Ramos (cell line): ENCODE measurements at regions not wholly inside any gene's neighbourhood (a gene's known extent, or its start where the extent isn't known, plus 50 kb on each side); places are given as distances from the start of the nearest gene placed in this dataset.
"Not testable (repeated sequence)": the region's sequence is repeated elsewhere in the genome, so short reads cannot be mapped to it uniquely, and the experiment has no call there.

Experiments
- in situ Hi-C: fragments of 300-500 bp; cut with MboI; formaldehyde crosslinking; loops from one replicate; pipeline ENCODE4 v1.14.3; 2022; ENCODE audit warnings: low sequenced_read_pairs; ENCODE audit not compliant: unreplicated experiment

DNA sequence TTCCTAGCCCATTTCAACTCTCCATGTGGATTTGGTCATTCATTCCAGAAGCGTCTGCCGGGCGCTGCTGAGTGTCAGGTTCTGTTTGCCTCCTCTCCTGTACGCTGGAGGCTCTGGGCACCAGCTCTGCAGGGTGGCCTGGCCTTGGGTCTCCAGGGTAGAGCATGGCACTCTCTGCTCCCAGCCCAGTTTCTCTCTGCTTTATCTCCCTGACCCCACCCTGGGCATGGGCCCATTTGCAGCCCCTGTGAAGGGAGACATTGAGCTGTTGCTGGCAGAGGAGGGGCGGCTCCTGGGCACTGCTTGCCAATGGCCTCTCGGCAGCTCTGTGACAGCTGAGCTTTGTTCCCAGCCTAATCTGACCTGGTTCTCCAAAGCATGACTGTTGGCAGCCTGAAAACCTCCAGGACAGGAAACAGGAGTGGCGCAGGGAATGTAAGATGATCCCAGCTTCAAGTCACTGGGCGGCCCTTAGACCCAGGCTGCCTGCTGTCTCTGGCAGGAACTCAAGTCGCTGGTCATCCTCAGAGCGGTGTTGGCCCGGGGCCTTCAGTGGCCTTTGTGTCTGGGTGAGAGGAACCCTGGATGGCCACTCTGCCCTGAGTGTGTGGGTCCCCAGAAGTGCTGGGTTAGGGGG is 146.8 kb downstream of the SEC14L1 start:
- in situ Hi-C loops: no loop called here

DNA sequence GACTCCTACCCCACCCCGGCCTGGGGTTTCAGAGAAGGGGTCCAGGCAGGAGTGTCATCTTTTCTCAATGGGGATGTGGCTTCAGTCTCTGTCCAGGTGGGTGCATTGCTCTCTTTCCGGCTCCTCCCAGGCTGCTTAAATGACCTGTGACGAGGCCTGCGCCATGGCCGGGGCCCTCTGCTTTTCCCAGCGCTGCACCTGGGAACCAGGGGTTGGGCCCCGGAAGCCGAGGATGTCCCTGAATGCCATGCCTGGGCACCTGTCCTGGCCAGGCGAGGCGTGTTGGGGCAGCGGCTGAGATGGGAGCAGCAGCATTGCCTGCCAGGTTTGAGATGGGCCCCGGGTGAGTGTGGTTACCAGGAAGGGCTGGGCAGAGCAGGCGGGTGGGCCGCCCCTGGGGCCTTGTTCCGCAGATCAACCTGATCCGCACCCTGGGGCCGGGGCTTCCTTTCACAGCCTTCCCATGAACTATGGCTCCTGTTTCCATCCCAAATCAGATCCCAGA is 147.4 kb downstream of the SEC14L1 start:
- in situ Hi-C loops: no loop called here

DNA sequence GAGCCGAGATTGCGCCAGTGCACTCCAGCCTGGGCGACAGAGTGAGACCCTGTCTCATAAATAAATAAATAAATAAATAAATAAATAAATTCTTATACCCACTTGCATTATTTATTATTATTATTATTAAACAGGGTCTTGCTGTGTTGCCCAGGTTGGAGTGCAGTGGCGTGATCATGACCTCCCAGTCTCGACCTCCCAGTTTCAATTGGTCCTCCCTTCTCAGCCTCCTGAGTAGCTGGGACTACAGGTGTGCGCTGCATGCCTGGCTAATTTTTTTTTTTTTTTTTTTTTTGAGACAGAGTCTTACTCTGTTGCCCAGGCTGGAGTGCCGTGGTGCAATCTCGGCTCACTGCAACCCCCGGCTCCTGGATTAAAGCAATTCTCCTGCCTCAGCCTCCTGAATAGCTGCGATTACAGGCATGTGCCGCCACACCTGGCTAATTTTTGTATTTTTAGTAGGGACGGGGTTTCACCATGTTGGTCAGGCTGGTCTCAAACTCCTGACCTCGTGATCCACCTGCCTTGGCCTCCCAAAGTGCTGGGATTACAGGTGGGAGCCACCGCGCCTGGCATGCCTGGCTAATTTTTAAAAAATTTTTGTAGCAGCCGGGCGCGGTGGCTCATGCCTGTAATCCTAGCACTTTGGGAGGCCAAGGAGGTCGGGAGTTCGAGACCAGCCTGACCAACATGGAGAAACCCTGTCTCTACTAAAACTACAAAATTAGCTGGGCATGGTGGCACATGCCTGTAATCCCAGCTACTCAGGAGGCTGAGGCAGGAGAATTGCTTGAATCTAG is 150.2 kb downstream of the SEC14L1 start:
- in situ Hi-C loops: not testable (repeated sequence)

DNA sequence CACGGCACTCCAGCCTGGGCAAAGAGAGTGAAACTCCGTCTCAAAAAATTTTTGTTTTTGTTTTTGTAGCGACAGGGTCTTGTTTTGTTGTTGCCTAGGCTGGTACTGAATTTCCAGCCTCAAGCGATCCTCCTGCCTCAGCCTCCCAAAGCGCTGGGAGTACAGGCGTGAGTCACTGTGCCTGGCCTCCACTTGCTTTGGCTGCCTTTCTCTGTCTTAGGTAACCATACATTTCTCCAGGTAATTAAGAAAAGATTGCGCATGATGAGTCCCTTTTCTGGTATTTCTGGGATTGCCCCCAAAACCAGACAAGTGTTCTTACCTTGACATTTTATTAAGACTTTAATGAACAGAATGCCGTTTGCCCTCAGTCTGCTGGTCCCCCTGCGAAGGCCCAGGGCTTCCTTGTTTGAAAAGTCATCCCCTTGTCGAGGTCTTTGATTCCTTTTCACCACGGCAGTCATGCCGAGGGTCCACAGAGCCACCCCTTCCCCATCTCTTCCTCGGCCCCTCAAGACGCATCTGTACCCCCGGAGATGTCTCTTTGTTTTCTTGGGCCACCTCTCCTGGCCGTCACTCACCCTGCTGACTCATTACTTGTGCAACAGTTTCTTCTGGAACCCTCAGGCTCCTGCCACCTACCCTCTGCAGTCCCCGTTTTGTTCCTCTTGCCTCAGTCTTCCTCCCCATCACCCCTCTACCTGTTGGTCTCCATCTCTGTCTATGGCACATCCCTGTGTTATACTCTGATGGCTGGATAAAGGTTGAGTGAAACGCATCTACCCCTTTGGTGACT is 151.0 kb downstream of the SEC14L1 start:
- in situ Hi-C loops: no loop called here

DNA sequence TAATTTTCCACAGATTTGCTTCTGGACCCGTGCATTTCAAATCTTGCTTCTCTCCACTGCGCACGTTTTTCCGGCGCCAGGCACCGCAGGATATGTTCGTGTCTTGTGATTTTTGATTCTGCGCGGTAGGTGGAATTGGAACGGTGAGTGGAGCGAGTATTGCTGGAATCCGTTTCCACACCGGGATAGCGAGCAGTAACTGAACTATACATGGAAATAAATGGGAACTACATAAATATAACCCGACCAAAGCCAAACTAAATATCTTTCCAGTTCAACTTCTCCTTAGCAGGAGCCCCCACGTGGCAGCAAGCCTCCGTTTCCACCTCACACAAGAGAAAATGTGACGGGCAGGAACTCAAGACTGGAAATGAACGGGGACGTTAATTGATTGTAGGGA is 154.0 kb downstream of the SEC14L1 start:
- in situ Hi-C loops: no loop called here

DNA sequence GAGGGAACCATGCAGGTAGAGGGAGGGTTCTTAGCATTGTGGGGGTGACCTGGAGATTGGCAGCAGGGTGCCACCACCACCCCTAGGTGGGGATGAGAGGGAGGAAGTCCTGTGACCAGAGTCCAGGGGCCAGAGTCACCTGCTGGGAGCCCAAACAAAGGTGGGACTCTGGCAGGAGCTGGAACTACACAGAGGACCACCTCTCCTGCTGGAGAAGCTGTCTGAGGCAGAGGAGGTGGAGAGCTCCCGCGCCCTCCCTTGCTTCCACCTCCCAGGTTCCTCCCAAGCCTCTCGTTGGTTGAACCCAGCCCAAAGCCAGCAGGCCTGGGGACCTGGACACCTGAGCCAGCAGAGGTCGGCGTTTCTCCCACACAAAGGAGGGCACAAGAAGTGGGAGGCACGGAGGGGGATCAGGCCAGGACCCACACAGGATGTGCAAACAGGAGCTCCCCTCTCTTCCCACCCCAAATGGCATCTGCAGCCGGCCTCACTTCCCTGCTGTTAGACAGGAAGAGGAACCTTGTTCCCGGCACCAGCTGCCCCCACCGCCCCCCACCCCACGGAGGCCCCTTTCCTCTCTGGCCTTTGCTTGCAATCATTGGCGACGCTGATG is 154.6 kb downstream of the SEC14L1 start:
- in situ Hi-C loops: no loop called here

DNA sequence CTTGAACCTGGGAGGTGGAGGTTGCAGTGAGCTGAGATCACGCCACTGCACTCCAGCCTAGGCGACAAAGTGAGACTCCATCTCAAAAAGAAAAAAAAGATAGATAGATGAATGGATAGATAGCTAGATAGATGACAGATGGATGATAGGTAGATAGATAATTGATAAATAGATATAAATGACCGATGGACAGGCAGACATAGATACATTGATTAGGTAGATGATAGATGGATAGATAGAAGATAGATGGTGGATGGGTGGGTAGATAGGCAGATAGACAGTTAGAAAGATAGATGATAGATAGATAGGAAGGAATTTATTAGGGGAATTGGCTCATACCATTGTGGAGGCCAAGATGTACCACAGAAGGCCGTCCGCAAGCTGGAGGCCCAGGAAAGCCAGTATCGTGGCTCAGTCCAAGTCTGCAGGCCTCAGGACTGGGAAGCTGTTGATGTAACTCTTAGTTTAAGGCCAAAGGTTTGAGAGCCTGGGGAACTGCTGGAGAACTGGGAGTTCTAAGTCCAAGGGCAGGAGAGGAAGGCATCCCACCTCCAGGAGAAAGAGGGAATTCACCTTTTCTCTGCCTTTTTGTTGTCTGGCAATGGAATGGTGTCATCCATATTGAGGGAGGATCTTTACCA is 156.1 kb downstream of the SEC14L1 start:
- in situ Hi-C loops: no loop called here

DNA sequence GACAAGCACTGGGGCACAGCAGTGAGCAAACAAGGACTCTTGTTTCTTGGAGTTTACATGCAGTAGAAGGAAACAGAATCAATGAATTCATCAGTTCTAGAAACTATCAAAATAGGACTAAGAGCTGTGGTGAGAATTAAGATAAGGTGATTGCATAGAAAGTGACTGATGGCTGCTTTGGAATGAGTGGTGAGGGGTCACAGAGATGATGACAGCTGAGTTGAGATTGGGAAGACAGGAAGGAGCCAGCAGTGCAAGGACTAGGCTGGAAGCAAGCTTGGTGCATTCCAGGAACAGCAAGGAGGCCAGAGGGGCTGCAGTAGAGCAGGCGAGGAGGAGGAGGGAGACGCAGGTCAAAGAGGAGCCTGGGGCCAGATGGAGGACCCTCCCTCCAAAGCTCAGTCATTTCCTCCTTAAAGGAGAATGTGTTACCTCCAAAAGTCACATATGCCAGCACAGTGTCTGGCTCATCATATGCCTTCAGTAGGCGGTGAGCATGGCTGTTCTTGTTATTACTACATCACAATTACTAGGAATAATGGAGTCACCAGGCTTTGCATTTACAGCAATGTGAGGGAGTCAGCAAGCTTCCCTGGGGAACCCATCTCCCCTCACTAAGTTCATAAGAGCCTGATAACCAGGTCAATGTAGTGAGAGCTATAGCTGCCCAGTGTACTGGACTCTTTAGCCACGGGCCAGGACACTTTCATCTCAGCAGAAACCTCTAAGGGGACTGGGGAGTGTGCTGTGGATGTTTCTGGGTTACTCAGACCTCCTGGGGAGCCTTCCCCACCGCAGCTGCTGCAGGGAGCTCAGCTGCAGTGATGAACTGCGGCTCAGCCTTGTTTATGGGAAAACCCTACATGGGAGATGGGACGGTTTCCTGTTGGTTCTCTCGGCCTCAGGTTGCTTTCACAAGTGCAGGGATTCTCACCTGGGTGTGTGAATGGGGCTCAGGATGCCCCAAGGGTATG is 157.2 kb downstream of the SEC14L1 start:
- in situ Hi-C loops: no loop called here

DNA sequence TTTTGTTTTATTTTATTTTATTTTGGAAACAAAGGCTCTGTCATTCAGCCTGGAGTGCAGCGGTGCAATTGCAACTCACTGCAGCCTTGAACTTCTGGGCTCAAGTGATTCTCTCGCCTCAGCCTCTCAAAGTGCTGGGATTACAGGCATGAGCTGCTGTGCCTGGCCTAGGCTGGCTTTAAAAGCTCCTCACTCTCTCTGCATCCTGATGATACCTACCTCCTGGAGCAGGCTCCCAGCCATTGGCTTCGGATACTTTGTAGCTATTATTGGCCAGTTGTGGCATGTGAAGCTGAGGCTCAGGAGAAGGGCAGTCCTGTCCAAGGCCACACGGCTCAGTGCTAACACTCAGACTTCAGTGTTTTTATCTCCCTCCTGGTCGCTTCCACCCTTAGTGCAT is 158.0 kb downstream of the SEC14L1 start:
- in situ Hi-C loops: no loop called here

DNA sequence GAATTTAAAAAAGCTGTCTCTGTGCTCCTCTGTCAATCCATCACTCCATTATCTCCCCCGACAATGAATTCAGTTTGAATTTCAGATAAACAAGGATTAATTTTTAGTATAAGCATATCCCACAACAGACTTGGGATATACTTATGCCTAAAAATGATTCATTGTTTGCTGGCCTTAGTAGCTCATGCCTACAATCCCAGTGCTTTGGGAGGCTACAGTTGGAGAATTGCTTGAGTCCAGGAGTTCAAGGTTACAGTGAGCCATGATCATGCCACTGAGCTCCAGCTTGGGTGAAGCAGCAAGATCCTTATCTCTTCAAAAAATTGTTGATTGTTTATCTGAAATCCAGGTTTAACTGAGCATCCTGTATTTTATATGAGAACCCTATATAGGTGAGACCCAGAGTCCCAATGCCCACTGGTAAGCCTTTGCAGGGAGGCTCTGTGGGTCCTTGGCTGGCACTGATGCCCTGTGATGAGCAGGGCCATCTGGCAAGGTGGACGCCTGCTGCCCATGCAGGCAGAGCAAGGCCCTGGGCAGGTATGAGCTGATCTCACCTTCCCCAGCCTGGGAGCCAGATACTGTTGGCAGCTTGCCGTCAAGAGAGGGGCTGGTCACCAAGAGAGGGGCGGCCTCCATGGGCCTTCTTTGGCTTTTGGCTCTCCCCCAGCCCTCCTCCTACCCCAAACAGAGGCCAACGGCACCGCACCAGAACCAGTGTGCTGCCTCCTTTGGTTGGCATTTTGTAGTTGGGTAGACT is 158.7 kb downstream of the SEC14L1 start:
- in situ Hi-C loops: no loop called here

DNA sequence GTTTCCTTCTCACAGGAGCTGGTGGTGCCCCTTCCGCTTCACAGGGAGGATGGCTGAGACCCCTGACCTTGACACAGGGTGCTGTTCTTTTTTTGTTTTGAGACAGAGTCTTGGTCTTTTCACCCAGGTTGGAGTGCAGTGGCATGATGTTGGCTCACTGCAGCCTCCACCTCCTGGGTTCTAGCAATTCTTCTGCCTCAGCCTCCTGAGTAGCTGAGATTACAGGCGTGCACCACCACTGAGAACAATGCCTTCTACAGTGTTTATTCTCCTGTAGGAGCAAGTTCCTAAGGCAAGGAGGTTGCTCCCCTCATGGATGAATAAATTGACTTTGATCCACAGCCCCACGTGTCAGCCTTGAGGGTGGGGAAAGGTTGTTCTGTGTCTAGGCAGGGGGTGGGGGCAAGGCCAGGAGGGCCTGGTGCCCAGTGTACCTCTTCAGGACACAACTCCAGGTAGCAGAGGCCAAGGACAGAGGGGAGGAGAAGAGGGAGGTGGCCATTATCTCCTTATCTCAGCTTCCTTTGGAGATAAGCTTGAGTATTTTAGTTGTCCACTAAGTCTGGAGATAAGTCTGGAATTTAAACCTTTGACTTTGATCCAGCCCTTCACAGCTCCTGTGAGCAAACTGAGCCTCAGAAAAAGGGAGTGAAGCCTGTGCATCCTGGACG is 159.4 kb downstream of the SEC14L1 start:
- in situ Hi-C loops: no loop called here

DNA sequence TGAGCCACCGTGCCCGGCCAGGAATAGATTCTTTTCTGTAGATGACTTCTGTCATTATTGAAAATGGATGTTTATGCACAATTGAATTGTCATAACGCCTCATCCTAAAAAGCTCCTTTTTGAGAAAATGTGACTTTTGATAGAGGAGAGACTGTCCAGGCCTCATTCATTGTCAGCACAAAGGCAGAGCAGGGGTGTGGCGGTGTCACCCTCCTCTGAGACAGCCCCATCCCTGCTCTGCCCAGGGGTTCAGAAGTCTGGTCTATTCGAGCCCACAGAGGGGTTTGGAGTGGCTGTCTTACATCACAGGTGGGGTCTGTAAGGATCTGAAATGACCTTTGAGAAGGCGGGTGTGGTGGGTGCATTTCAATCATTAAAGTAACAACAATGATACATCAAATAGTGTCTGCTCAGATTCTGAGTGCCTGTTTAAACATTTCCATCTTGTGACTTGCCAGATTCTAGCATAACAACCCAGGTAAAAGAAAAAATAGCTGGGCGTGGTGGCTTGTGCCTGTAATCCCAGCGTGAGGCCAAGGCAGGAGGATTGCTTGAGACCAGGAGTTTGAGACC is 161.0 kb downstream of the SEC14L1 start:
- in situ Hi-C loops: no loop called here

DNA sequence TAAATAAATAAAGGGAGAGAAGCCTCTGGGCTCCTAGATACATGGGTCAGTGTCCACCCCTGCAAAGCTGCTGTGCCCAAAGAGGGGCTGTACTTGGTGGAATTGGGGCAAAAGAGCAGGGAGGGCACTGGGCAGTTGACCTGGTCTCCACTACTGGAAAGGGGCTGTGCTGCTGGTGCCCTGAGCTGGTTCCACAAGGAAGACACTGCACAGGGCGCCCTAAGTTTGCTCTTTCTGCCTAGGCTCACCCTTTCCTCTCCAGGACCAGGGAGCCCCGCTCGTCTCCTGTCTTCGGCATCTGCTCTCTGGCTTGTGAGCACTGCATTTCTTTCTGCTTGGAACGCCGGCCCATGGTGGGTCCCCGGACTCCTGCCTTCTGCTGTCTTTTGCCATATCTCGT is 161.9 kb downstream of the SEC14L1 start:
- in situ Hi-C loops: no loop called here

DNA sequence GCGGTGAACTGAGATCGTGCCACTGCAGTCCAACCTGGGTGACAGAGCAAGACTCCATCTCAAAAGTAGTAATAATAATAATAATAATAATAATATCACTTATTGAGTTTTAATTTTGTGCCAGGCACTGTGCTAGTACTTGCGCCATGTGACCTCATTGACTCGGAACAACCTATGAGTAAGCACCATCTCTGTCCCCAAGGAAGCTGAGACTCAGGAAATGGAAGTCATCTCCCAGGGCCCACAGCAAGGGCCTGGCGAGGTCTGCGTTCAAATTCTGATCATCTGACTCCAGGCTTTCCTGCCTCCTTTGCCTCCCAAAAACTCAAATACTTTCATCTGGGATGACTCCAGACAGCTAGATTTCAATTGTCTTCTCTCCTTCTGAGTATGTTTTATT is 162.9 kb downstream of the SEC14L1 start:
- in situ Hi-C loops: no loop called here

DNA sequence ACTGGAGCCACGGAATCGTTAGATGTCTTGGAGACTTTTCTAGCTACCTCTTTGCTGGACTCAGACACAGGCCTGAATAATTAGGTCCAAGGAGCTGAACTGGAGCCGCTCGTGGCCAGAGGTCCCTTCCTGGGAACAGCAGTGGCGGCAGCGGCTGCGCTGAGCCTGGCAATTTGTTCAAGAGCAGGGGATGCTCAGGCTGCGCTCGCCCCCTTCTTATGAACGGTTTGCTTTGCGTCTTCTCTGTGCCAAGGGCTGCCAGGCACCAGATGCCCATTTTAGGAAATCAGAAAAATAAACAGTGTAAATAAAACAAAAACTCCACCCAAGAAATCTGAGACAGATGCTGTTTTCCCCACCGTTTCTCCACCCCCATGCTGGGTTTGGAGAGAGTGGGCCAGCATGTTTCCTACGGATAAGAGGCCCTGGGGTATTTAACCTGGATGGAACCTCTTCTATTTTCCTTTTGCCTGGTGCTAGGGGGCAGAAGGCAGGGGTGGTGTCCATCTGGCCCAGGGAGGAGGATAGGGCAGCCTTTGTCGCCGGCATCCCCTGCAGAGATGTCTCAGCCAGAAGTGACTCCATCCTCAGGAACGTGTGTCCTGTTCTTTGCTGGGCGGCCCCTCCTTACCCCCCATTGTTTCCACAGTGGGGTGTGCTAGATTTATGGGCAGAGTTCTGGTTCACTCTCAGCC is 163.4 kb downstream of the SEC14L1 start:
- in situ Hi-C loops: no loop called here

DNA sequence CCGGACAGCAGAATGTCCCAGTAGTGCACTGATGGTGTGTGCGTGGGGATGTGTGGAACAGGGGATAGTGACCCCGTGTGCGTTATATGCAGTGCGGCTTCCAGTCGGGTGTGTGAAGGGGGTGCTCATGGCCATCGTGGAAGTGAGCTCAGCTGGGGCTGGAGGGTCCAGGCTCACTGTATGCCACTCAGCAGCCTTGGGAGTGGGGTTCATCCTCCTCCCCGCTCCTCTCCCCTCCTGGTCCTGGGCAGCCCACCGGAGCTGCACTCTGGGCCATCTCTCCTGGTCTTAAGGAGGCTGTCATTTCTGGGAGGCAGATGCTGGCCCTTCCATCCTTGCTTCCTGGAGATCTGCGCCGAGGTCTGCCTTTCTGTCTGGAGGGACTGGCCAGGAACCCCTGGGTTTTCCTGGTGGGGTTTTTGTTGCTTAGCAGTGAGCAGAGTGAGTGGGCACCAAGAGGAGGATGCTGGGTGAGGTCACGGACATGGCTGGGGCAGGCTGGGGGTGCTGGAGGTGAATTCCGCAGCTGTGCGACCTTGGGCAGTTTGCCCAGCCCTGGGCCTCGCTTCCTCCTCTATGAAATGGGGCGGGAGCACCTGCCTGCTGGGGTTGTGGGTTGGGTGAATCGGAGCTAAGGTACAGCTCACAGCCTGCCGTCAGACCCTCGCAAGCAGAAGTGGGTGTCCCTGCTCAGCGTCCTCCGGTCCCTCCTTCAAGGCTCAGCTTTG is 164.1 kb downstream of the SEC14L1 start:
- in situ Hi-C loops: no loop called here
